Lower leg skin (tissue), 4 donors: ENCODE measurements at regions not wholly inside any gene's neighbourhood (a gene's known extent, or its start where the extent isn't known, plus 50 kb on each side); places are given as distances from the start of the nearest gene placed in this dataset.

Source experiments
- DNase-seq, 2 donors: peaks; one replicate each; pipeline ENCODE4 v3.0.0-alpha.2; 2019; ENCODE audit warnings: low spot score in 2 of 2
- H3K4me3 ChIP-seq: fragments of 200-600 bp; sonication (generic); 2 replicates; pipeline ENCODE4 v1.5.1; 2017; ENCODE audit warnings: mild to moderate bottlenecking, low read depth; ENCODE audit not compliant: poor library complexity, severe bottlenecking
- POLR2A ChIP-seq, 2 donors: fragments of 450-650 bp; IDR thresholded peaks; one replicate each; pipeline ENCODE4 v1.6.1; 2016 to 2017; ENCODE audit warnings: antibody characterized with exemption in 2 of 2, mild to moderate bottlenecking in 1 of 2, moderate library complexity in 1 of 2
- WGBS, 2 donors: methylation state at CpG; one replicate each; pipeline ENCODE4 v1.1.5; 2018; 5-methylcytosine and 5-hydroxymethylcytosine counted together
- intact Hi-C: fragments of 100-400 bp; cut with DNase I; formaldehyde crosslinking; loops from one replicate; pipeline ENCODE4 v1.15.0; 2023; ENCODE audit warnings: low total_unique reads
- TF ChIP-seq, protein P1 (sequence below), 3 donors: fragments of 450-650 bp; IDR thresholded peaks; one replicate each; pipeline ENCODE4 v1.5.1; 2016; ENCODE audit warnings: antibody characterized with exemption in 3 of 3, mild to moderate bottlenecking in 3 of 3, moderate library complexity in 2 of 3

DNA sequence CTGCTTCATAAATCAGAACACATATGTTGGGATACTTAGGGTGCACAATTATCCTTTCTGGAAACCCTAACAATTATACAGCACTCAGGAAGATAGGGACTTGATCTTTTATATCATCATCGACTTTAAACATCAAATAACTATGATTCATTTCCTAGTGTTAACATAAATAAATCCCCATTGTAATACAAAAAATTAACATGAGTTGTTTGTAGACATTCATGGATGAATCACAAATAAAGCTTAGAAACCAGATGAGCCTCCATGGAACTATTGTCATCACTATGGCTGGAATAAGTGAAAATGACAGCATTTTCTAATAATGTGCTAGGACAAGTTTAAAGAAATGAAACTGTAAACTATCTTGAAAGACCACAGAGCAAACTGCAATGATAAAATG lies 821.7 kb downstream of the GATA3 start:
- 46 to 60% methylated on average over 1 of the region's 1 CpG for WGBS, 2 donors
- no peak overlapping the region for H3K4me3 ChIP-seq
- DNase-seq: no peak
- intact Hi-C loops: loop anchor here (10.0 kb wide), 1 partner anchor 821 kb away; the partner anchor contains the start of gene GATA3
- TF ChIP-seq POLR2A (IDR thresholded peaks at IDR 0.05): no peak
- TF ChIP-seq, protein P1, sequence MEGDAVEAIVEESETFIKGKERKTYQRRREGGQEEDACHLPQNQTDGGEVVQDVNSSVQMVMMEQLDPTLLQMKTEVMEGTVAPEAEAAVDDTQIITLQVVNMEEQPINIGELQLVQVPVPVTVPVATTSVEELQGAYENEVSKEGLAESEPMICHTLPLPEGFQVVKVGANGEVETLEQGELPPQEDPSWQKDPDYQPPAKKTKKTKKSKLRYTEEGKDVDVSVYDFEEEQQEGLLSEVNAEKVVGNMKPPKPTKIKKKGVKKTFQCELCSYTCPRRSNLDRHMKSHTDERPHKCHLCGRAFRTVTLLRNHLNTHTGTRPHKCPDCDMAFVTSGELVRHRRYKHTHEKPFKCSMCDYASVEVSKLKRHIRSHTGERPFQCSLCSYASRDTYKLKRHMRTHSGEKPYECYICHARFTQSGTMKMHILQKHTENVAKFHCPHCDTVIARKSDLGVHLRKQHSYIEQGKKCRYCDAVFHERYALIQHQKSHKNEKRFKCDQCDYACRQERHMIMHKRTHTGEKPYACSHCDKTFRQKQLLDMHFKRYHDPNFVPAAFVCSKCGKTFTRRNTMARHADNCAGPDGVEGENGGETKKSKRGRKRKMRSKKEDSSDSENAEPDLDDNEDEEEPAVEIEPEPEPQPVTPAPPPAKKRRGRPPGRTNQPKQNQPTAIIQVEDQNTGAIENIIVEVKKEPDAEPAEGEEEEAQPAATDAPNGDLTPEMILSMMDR (IDR thresholded peaks at IDR 0.05): no peak

GRCh38 chr10:8889538-8889937 lies 835.0 kb downstream of the GATA3 start:
- TF ChIP-seq, protein P1 (IDR thresholded peaks at IDR 0.05): no peak
- TF ChIP-seq POLR2A (IDR thresholded peaks at IDR 0.05): no peak
- WGBS, 2 donors: 67 to 92% methylated on average over 2 of the region's 2 CpGs
- no peak overlapping the region for H3K4me3 ChIP-seq
- intact Hi-C loops: no loop called here
- no peak for DNase-seq

- DNase-seq: no peak
- 78 to 86% methylated on average over 3 of the region's 3 CpGs for WGBS, 2 donors
- intact Hi-C loops: no loop called here
- H3K4me3 ChIP-seq: no peak overlapping the region
- TF ChIP-seq POLR2A (IDR thresholded peaks at IDR 0.05): no peak
- TF ChIP-seq, protein P1 (IDR thresholded peaks at IDR 0.05): no peak
Measured at GRCh38 chr10:8893102-8893501, 838.6 kb downstream of the GATA3 start.

DNA sequence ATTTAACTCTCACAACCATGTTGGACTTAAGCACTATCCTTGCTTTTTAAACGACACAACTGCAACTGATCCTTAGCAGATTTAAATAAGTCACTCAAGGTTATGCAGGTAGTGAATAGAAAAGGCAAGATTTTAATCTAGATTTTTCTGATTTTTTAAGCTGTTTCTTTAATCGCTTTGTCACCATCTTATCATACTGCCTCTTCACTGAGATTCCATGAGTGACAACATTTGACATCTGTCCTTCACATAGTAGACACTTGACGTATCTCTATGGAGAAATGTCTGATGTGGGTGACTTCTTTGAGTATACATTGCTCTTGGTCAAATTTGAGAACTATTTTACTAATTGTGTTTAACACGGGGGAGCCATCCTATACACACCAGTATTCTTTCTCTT lies 839.7 kb downstream of the GATA3 start:
- 79 to 90% methylated on average over 4 of the region's 4 CpGs for WGBS, 2 donors
- intact Hi-C loops: no loop called here

GRCh38 chr10:8897769-8898168 lies 843.3 kb downstream of the GATA3 start:
- no peak for DNase-seq

More for the DNA sequence above, 839.7 kb downstream of the GATA3 start:
- TF ChIP-seq, protein P1 (IDR thresholded peaks at IDR 0.05): no peak
- no peak for TF ChIP-seq POLR2A (IDR thresholded peaks at IDR 0.05)
- DNase-seq: no peak
- H3K4me3 ChIP-seq: no peak overlapping the region

More at GRCh38 chr10:8897769-8898168, 843.3 kb downstream of the GATA3 start:
- no peak for TF ChIP-seq POLR2A (IDR thresholded peaks at IDR 0.05)
- TF ChIP-seq, protein P1 (IDR thresholded peaks at IDR 0.05): no peak
- intact Hi-C loops: no loop called here
- no peak overlapping the region for H3K4me3 ChIP-seq
- 65 to 68% methylated on average over 5 of the region's 5 CpGs for WGBS, 2 donors
